CD4-positive, alpha-beta T cell treated with Interleukin-10 for 1 hour (primary cell): ENCODE measurements at regions not wholly inside any gene's neighbourhood (a gene's known extent, or its start where the extent isn't known, plus 50 kb on each side); places are given as distances from the start of the nearest gene placed in this dataset.
"Not testable (repeated sequence)": the region's sequence is repeated elsewhere in the genome, so short reads cannot be mapped to it uniquely, and the experiment has no call there.

Source experiments
- DNase-seq: peaks from one replicate; pipeline ENCODE4 v3.0.0-alpha.2; 2020

DNA sequence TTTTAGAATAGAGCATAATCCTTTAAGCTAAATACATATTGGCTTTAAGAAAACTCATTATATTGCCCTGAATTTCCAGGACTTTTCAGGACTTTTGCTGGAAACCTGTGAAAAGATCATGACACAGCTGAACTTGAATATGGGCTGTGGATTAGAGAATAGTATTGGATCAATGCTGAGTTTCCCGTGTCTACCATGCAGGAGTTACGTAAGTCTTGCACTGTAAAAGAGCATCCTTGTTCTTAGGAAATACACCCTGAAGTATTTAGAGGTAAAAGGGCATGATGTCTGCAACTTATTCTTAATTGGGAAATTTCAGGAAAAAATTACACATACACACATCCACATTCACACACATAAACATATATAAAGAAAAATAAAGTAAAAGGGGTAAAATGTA lies 82.1 kb downstream of the ZFP36L2 start:
- DNase-seq, result no peak

DNA sequence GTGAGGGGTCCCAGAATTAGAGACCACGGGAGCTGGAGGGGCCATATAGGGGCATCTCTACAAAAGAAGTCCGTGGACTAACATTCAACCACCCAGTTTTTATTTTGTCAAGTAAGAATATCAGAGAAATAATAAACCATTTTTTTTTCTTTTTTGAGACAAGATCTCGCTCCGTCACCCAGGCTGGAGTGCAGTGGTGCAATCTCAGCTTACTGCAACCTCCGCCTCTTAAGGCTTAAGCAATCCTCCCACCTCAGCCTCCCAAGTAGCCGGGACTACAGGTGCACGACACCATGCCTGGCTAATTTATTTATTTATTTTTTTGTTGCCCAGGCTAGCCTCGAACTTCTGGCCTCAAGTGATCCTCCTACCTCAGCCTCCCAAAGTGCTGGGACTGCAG lies 82.7 kb downstream of the ZFP36L2 start:
- DNase-seq, result no peak

GRCh38 chr2:43142921-43143438 lies 83.4 kb downstream of the ZFP36L2 start:
- DNase-seq, result peak; percentile 54

- DNase-seq, result not testable (repeated sequence)
Observed at GRCh38 chr2:43141636-43142151, 84.7 kb downstream of the ZFP36L2 start.

DNA sequence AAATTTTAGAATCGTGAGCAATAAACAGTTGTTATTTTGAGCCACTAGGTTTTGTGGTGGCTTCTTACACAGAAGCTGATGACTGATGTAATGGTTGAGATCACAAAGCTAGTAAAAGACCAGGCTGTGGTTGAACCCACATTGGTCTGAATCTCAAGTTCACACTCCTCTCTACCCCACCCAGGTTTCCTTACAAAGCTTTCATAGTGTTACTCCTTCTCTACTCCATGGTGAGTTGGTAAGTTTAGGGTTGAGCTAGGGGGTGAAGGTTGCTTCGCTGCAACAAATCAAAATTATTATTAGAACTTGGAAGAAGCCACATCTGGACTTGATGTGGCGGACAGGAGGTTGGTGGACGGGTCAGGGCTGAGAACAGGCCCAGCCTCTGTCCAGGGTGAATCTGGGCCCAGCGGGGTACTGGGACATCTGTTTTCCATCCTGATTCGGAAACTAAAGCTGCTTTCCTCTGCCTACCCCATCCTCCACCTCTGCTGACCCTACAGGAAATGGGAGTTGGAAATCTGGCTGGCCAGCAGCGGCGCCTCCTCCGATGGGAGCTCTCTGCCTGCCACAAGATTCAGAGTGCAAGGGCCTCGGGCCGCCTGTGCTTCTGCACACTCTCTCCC lies 86.3 kb downstream of the ZFP36L2 start:
- peak; percentile 52 for DNase-seq

- no peak for DNase-seq
Observed at GRCh38 chr2:43139501-43139900, 86.9 kb downstream of the ZFP36L2 start.

DNA sequence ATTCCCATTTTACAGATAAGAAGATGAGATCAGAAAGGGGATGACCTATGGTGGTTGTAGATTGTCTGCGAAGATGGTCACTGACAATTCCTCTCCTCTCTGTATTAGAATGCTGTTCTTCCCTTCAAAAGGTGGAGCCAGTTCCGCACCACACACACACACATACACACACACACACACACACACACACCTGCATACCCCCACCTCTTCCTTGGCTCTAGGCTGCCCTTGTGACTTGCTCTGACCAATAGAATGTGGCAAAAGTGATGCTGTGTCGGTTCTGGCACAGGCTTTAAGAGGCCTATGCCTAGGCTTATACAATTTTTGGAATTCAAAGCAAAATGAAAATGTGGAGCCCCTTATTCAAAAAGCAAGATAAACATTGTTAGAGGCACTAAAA lies 88.0 kb downstream of the ZFP36L2 start:
- DNase-seq, result no peak

- DNase-seq, result peak; percentile 86
Observed at GRCh38 chr2:43136876-43137275, 89.5 kb downstream of the ZFP36L2 start.

GRCh38 chr2:43136011-43136799 lies 90.2 kb downstream of the ZFP36L2 start:
- no peak for DNase-seq

- DNase-seq, result no peak
Observed at GRCh38 chr2:43135583-43135982, 90.8 kb downstream of the ZFP36L2 start.

DNA sequence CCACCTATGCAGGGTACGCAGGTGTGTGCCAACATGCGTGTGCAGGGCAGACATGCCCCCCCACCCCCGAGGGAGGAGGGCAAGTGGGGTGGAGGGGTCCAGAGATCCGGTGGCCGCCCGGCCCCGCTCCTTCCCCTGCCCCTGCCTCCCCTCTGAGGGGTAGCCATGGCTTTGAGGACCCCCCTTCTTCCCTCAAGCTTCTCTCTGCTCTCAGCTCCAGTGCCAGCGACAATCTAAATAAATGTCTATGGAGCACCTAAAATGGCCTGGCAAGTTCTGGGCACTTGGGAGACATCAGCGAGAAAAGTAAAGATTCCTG lies 91.9 kb downstream of the ZFP36L2 start:
- no peak for DNase-seq

DNA sequence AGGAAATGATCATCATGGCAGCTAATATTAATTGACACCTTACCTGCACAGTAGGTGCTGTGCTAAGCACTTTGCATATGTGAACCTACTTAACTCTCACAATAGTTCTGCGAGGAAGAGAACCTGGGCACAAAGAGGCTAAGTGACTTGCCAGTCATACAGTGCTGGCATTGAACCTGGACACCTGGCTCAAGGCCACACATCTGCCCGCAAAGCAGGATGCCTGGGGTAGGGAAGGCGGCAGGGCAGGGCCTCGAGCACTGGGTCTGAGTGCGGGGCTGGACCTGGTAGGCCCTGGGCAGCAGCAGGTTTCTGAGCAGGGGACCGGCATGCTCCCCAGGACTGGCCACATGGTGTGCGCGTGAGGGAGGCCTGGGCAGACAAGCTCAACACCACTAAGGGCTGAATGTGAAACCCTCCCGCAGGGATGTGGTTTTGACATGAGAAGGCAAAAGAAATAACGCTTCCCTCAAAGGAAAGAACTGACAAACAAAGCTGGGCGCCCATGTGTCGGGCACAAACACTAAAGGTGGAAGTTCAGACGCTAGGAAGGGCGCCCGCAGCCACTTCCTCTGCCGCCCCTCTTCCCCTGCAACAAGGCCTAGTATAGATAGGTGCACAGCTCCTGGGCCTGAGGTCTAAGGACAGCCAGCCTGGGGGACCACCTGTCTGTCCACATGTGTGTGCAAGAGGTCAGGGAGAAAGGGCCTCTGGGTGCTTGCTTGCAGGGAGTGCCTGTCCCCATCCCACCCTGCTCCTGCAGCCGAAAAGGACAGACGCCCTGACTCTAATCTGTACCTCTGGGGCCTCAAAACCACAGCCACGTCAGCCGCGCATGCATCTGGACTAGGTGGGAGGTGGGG lies 92.5 kb downstream of the ZFP36L2 start:
- peak; percentile 76 for DNase-seq

GRCh38 chr2:43133336-43133707 lies 93.1 kb downstream of the ZFP36L2 start:
- no peak for DNase-seq

DNA sequence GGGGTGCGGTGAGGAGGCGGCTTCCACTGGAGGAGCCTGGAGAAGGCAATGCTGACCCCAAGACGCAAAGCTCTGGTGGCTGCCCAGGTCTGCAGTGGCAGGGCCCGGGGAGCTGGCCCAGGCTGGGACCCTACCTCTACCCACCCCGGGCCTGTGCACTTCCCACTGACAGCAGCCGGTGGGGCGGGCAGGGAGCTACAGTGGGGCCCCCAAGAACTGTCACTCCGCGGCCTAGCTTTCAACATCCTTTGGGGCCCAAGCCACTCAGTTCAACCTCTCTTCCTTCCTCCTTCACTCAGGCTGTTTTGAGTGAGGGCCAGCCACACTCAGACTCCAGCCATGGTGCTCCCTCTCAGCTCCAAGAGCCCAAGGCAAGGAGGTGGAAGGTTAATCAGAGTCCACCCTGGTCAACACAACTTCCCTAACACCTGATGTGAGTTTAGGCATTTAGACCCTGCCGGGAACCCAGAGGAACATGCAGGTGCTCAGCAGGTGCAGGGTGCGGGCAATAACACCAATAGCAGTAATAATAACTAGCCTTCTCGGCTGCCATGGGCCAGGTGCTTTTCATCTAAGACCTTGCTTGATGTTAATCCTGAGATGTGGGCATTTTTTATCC lies 93.6 kb downstream of the ZFP36L2 start:
- peak; percentile 30 for DNase-seq

DNA sequence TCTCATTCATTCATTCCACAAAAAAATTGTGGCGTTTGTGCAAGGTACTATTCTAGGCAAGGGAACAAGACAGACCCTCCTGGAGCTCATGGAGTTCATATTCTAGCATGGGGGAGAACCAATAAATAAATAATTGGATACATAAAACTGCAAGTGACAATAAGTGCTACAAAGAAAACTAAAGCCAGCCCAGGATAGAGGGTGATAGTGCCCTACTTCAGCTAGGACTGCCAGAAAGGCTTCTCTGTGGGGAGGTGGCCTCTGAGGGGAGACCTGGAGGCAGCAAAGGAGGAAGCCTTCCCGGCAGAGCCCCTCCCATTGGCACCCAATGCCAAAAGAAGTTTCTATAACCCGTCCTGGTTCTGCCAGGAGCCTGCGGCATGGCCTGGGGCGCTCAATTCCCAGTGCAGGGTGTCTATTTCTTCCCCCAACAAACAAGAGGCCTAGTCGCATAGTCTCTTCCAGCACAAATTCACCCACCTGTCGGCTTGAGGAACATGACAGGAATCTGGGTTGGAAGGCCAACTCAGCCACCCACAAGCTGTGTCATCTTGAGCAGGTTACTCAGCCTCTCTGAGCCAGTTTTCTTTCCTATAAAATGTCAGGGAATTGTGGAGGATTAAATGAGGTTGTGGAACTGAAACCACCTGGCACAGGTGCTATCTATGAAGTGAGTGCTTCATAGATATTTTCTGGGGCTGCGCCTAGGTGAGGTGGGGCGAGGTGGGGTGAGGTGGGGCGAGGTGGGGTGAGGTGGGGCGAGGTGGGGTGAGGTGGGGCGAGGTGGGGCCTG lies 94.3 kb downstream of the ZFP36L2 start:
- DNase-seq, result peak; percentile 21

GRCh38 chr2:43131051-43131889 lies 95.1 kb downstream of the ZFP36L2 start:
- peak; percentile 88 for DNase-seq

DNA sequence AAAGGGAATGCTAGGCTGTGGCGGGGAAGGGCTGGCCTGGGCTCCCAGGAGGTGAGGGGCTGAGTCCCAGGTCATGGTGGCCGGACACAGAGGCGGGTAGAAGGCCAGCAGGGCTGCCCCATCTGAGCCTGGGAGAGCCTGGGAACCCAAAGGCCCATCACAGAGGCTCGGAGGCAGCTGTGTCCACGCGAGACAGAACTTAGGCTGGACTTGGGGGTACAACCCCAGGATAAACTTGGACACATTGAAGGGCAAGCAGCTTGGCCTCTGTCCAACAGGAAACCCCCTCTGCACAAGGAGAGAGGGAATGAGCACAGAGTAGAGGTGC lies 95.9 kb downstream of the ZFP36L2 start:
- DNase-seq, result no peak

- peak; percentile 37 for DNase-seq
Observed at GRCh38 chr2:43129676-43130547, 96.5 kb downstream of the ZFP36L2 start.

DNA sequence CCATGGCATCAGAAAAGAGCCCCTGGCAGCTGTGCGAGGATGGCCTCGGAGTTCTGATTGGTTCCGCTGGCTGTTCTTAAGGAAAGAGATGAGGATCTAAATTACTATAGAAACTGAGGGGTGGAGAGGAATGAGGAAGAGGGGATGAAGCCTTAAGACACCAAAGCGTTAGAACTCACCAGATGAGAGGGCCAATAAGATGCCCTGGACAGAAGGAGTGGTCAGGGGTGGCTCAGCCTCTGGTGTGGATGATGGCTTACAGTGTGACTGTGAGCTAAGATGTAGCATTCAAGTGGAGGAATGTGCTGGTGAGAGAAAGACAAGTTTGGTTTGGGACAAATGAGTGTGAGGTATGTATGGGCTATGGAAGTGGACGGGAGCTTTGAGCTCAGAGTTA lies 97.8 kb downstream of the ZFP36L2 start:
- DNase-seq, result no peak

DNA sequence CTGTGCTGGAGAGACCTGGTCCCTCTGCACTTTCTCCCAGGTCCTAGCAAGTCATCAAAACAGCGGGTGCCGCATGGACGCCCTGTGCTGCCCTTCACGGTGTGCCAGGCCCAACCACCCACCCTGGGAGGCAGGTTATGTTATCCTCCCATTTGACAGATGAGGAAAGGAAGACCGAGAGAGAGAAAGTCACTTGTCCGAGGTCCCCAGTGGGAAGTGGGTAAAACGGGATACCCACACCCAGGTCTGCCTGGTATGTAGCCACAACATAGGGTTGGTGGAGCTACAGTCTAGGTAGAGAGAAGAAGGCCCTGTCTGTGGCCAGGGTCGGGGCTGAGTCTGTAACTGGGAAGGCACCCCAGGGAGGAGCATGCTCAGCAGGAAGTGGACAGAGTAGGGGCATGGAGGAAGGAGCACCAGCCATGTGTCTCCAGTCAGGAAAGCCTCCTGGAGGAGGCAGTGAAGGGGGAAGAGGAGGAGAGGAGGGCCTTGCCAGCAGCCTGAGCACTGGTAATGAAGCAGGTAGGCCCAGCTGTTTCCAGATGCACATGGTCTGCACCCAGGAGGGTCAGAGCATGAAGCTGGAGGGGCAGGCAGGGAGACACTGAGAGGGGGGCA lies 98.4 kb downstream of the ZFP36L2 start:
- no peak for DNase-seq
